ENCODE measurements at regions not wholly inside any gene's neighbourhood (a gene's known extent, or its start where the extent isn't known, plus 50 kb on each side); places are given as distances from the start of the nearest gene placed in this dataset.
A peak's percentile ranks its signal among the peaks of the same experiment; 100 is the strongest.

GRCh38 chr11:95304777-95305176 lies 73.8 kb upstream of the SESN3 start:
- no peaks in the 10 kb centered on the region for H3K9me3 ChIP-seq
- TF ChIP-seq POLR2A (IDR thresholded peaks at IDR 0.05) (no peak), CTCF (IDR thresholded peaks at IDR 0.05) (no peak)
- intact Hi-C loops (cut with DNase I), result no loop called here
- H3K27ac ChIP-seq, result no peak overlapping the region
- peaks cover 0 to 3% (median 0%) of the 10 kb centered on the region in 3 donors for H3K4me1 ChIP-seq
- DNase-seq, result no peak
- H3K27me3 ChIP-seq, result no peaks in the 10 kb centered on the region
- H3K4me3 ChIP-seq, result no peak overlapping the region
- no peaks in the 10 kb centered on the region for H3K36me3 ChIP-seq
- WGBS, 2 donors, result 86% methylated on average over 1 of the region's 1 CpG; no CpG with 5 or more reads in 1 of the 2 donors

GRCh38 chr11:95302211-95302610 lies 71.2 kb upstream of the SESN3 start:
- 91 to 100% methylated on average over 4 of the region's 4 CpGs for WGBS, 2 donors
- Histone ChIP-seq H3K4me3 (no peak overlapping the region), H3K27ac (peak overlapping the region in 1 of 4 donors; percentile 21), H3K36me3 (no peaks in the 10 kb centered on the region), H3K27me3 (no peaks in the 10 kb centered on the region), H3K4me1 (peaks cover 0 to 3% (median 0%) of the 10 kb centered on the region in 3 donors), H3K9me3 (no peaks in the 10 kb centered on the region)
- intact Hi-C loops (cut with DNase I), result no loop called here
- no peak for TF ChIP-seq CTCF (IDR thresholded peaks at IDR 0.05)
- no peak for TF ChIP-seq POLR2A (IDR thresholded peaks at IDR 0.05)
- no peak for DNase-seq

GRCh38 chr11:95301474-95301873 lies 70.5 kb upstream of the SESN3 start:
- no peak for DNase-seq
- intact Hi-C loops (cut with DNase I), result no loop called here
- peaks cover 0 to 4% (median under 1%) of the 10 kb centered on the region in 3 donors for H3K4me1 ChIP-seq
- TF ChIP-seq POLR2A (IDR thresholded peaks at IDR 0.05) (no peak), CTCF (IDR thresholded peaks at IDR 0.05) (no peak)
- H3K36me3 ChIP-seq, result no peaks in the 10 kb centered on the region
- no peak overlapping the region for H3K27ac ChIP-seq
- H3K9me3 ChIP-seq, result no peaks in the 10 kb centered on the region
- H3K27me3 ChIP-seq, result no peaks in the 10 kb centered on the region
- WGBS, 2 donors, result 47 to 54% methylated on average over 4 of the region's 4 CpGs
- H3K4me3 ChIP-seq, result no peak overlapping the region

GRCh38 chr11:95299078-95299679 lies 68.2 kb upstream of the SESN3 start:
- TF ChIP-seq CTCF (IDR thresholded peaks at IDR 0.05), result no peak
- TF ChIP-seq POLR2A (IDR thresholded peaks at IDR 0.05), result no peak
- H3K9me3 ChIP-seq, result no peaks in the 10 kb centered on the region
- H3K4me1 ChIP-seq, result peaks cover 0 to 11% (median 5%) of the 10 kb centered on the region in 3 donors
- H3K36me3 ChIP-seq, result no peaks in the 10 kb centered on the region
- no peak overlapping the region for H3K27ac ChIP-seq
- DNase-seq, result no peak
- 39 to 44% methylated on average over 9 of the region's 9 CpGs for WGBS, 2 donors
- no peaks in the 10 kb centered on the region for H3K27me3 ChIP-seq
- no peak overlapping the region for H3K4me3 ChIP-seq
- intact Hi-C loops (cut with DNase I), result no loop called here

- Histone ChIP-seq H3K4me1 (peaks cover 0 to 11% (median 5%) of the 10 kb centered on the region in 3 donors), H3K27me3 (no peaks in the 10 kb centered on the region), H3K36me3 (no peaks in the 10 kb centered on the region), H3K9me3 (no peaks in the 10 kb centered on the region), H3K4me3 (no peak overlapping the region), H3K27ac (no peak overlapping the region)
- TF ChIP-seq CTCF (IDR thresholded peaks at IDR 0.05) (no peak), POLR2A (IDR thresholded peaks at IDR 0.05) (no peak)
- WGBS, 2 donors, result 78 to 82% methylated on average over 1 of the region's 1 CpG
- DNase-seq, result no peak
- intact Hi-C loops (cut with DNase I), result no loop called here
Measured at GRCh38 chr11:95297680-95298452, 66.9 kb upstream of the SESN3 start.

Measured in esophagus squamous epithelium (tissue), 5 donors.